ENCODE measurements at regions not wholly inside any gene's neighbourhood (a gene's known extent, or its start where the extent isn't known, plus 50 kb on each side); places are given as distances from the start of the nearest gene placed in this dataset.

DNA sequence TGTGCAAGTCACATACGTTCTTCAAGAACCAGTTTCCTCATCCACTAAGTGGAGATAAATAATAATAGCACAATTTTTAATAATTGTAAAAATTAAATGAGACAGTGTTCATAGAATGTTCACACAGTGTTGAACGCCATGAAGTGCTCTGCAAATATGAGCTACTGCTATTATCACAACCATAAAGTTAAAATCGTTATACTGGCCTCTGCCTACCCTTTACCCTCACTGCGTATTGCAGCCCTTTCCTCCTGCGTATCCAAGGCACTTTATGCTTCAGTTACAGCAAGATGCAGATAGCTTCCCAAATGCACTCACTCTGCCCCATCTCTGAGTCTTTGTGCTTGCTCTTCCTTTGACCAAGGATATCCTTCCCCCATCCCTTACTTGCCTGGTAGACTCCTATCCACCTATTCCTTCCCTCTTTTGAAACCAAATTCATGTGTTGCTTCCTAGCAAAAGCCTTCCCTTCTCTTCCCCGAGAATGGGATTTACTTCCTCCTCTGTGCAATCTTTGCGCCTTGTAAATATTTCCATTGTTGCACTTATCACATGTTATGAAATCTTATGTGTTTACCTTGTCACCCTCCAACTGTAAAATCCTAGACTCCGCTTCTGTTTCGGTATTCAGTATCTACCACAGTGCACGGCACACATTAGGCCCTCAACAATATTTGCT, 196.9 kb downstream of the ADAMTS15 start:
- TF ChIP-seq POLR2A (IDR thresholded peaks at IDR 0.05; ENCODE audit: low read length), result no peak
- no peak for TF ChIP-seq GATA1 (IDR thresholded peaks at IDR 0.05; ENCODE audit: low read depth, low read length)
